HG03159 (cell line): ENCODE measurements at regions not wholly inside any gene's neighbourhood (a gene's known extent, or its start where the extent isn't known, plus 50 kb on each side); places are given as distances from the start of the nearest gene placed in this dataset.
"Not testable (repeated sequence)": the region's sequence is repeated elsewhere in the genome, so short reads cannot be mapped to it uniquely, and the experiment has no call there.

ENCODE experiments used
- ATAC-seq: cut with Tn5 transposase; IDR thresholded peaks from one replicate; pipeline ENCODE4 v1.9.1; 2021; ENCODE audit warnings: mild to moderate bottlenecking, moderate library complexity; ENCODE audit not compliant: unreplicated experiment

GRCh38 chr16:21363550-21364223 is 85.6 kb upstream of the CRYM start:
- ATAC-seq: not testable (repeated sequence)

GRCh38 chr16:21361612-21362227 is 83.6 kb upstream of the CRYM start:
- not testable (repeated sequence) for ATAC-seq

GRCh38 chr16:21361045-21361444 is 83.0 kb upstream of the CRYM start:
- not testable (repeated sequence) for ATAC-seq

- not testable (repeated sequence) for ATAC-seq
Measured at GRCh38 chr16:21359513-21359912, 81.4 kb upstream of the CRYM start.

GRCh38 chr16:21358261-21358795 is 80.2 kb upstream of the CRYM start:
- peak; percentile 38 for ATAC-seq

GRCh38 chr16:21356308-21356707 is 78.2 kb upstream of the CRYM start:
- ATAC-seq: not testable (repeated sequence)

GRCh38 chr16:21351433-21351832 is 73.3 kb upstream of the CRYM start:
- not testable (repeated sequence) for ATAC-seq

GRCh38 chr16:21350851-21351250 is 72.8 kb upstream of the CRYM start:
- ATAC-seq: not testable (repeated sequence)

GRCh38 chr16:21349336-21349735 is 71.2 kb upstream of the CRYM start:
- not testable (repeated sequence) for ATAC-seq

- not testable (repeated sequence) for ATAC-seq
Measured at GRCh38 chr16:21348815-21349214, 70.7 kb upstream of the CRYM start.

GRCh38 chr16:21347538-21347937 is 69.4 kb upstream of the CRYM start:
- ATAC-seq: not testable (repeated sequence)

- ATAC-seq: not testable (repeated sequence)
Measured at GRCh38 chr16:21346756-21347491, 68.8 kb upstream of the CRYM start.

- ATAC-seq: not testable (repeated sequence)
Measured at GRCh38 chr16:21344361-21344912, 66.3 kb upstream of the CRYM start.

- no peak for ATAC-seq
Measured at GRCh38 chr16:21341101-21341500, 63.0 kb upstream of the CRYM start.

- ATAC-seq: no peak
Measured at GRCh38 chr16:21339941-21340340, 61.9 kb upstream of the CRYM start.

GRCh38 chr16:21339269-21339641 is 61.2 kb upstream of the CRYM start:
- no peak for ATAC-seq

GRCh38 chr16:21338537-21339268 is 60.6 kb upstream of the CRYM start:
- ATAC-seq: no peak

- no peak for ATAC-seq
Measured at GRCh38 chr16:21336231-21336630, 58.1 kb upstream of the CRYM start.

- not testable (repeated sequence) for ATAC-seq
Measured at GRCh38 chr16:21334188-21335146, 56.4 kb upstream of the CRYM start.
